C4-2B (cell line): ENCODE measurements at regions not wholly inside any gene's neighbourhood (a gene's known extent, or its start where the extent isn't known, plus 50 kb on each side); places are given as distances from the start of the nearest gene placed in this dataset.

ENCODE experiments used
- H3K27ac ChIP-seq: fragments of 450-650 bp; 2 replicates; pipeline ENCODE4 v1.5.1; 2017
- ZFX ChIP-seq: fragments of 450-650 bp; IDR thresholded peaks from 2 replicates; pipeline ENCODE4 v1.6.1; 2017
- TF ChIP-seq, protein P1 (sequence below): fragments of 450-650 bp; conservative IDR thresholded peaks from 2 replicates; pipeline ENCODE4 v1.5.1; 2017; ENCODE audit warnings: mild to moderate bottlenecking

DNA sequence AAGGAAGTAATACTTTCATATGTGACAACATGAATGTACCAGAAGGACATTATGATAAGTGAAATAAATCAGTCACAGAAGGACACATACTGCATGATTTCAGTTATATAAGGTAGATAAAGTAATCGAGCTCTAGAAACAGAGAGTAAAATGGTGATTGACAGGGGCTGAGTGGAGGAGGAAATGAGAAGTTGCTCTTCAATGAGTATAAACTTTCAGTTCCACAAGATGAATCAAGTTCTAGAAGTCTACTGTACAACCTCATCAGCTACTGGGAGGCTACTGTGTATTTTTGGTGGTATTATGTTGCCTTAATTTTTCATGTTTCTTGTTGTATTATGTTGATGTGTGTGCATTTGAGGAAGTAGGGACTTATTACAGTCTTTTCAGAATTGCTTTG lies 270.9 kb upstream of the GRIA3 start:
- TF ChIP-seq, protein P1, sequence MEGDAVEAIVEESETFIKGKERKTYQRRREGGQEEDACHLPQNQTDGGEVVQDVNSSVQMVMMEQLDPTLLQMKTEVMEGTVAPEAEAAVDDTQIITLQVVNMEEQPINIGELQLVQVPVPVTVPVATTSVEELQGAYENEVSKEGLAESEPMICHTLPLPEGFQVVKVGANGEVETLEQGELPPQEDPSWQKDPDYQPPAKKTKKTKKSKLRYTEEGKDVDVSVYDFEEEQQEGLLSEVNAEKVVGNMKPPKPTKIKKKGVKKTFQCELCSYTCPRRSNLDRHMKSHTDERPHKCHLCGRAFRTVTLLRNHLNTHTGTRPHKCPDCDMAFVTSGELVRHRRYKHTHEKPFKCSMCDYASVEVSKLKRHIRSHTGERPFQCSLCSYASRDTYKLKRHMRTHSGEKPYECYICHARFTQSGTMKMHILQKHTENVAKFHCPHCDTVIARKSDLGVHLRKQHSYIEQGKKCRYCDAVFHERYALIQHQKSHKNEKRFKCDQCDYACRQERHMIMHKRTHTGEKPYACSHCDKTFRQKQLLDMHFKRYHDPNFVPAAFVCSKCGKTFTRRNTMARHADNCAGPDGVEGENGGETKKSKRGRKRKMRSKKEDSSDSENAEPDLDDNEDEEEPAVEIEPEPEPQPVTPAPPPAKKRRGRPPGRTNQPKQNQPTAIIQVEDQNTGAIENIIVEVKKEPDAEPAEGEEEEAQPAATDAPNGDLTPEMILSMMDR, result no peak
- TF ChIP-seq ZFX, result no peak

DNA sequence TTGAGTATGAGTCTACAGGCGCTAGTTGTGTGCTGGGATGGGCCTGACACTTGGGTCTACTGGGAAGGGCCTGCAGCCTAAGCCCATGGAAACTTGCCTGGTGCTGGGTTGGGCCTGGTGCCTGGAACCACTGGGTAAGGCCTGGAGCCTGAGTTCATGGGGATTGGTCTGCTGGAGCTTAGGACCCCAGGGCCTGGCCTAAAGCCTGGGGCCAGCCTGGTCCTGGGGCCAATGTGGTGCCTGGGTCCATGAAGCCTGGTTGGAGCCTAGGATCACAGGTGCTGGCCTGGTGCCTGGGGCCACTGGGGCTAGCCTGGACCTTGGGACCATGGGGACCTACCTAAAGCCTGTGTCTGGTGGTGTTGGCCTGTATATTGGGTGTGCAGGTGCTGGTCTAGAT lies 270.3 kb upstream of the GRIA3 start:
- no peak for TF ChIP-seq ZFX
- no peak overlapping the region for H3K27ac ChIP-seq

More for the DNA sequence above, 270.9 kb upstream of the GRIA3 start:
- no peak overlapping the region for H3K27ac ChIP-seq

DNA sequence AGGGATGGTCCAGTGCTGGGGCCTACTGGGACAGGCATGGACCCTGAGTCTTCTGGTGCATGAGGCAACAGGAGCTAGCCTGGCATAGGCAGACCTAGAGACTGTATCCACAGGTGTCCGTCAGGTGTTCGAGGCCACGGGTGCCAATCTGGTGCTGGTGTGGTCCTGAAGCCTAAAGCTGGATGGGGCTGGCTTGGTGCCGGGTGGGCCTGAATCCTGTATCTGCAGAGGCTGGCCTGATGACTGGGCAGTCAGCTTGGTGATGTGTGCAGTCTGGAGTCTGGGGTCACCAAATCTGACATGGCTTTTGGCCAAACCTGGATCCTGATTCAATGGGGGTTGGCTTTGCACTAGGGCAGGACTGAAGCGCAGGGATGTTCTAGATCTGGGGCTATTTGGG lies 269.8 kb upstream of the GRIA3 start:
- TF ChIP-seq ZFX, result no peak
- TF ChIP-seq, protein P1, result no peak
- H3K27ac ChIP-seq, result no peak overlapping the region

DNA sequence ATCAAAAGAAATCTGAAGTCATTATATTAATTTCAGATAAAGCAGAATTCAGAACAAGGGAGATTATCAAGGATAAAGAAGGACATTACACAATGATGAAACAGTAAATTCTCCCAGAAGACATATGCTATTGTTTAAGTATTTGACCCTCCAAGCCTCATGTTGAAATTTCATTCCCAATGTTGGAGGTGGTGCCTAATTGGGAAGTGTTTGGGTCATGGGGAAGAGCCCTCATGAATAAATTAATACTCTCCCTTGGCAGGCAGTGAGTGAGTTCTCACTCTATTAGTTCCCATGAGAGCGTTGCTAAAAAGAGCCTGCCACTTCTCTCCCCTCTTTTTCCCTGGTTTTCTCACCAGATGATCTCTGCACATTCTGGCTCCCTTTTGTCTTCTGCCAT lies 249.9 kb upstream of the GRIA3 start:
- TF ChIP-seq, protein P1, result no peak
- no peak for TF ChIP-seq ZFX

DNA sequence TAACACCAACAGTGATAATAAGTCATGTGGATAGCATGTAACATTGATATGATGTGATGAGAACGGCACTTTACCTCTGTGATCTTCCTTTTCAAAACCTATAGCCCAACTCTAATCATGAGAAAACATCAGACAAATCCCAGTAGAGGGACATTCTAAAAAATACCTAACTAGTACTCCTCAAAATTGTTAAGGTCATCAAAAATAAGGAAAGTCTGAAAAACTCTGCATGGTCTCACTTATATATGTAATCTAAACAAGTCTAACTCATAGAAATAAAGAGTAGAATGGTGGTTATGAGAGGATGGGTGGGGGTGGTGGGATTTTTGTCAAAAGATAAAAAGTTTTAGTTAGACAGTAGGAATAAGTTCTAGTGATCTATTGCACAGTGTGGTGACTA lies 243.9 kb upstream of the GRIA3 start:
- no peak for TF ChIP-seq ZFX
- TF ChIP-seq, protein P1, result no peak
- no peak overlapping the region for H3K27ac ChIP-seq

More for the DNA sequence above, 249.9 kb upstream of the GRIA3 start:
- no peak overlapping the region for H3K27ac ChIP-seq

DNA sequence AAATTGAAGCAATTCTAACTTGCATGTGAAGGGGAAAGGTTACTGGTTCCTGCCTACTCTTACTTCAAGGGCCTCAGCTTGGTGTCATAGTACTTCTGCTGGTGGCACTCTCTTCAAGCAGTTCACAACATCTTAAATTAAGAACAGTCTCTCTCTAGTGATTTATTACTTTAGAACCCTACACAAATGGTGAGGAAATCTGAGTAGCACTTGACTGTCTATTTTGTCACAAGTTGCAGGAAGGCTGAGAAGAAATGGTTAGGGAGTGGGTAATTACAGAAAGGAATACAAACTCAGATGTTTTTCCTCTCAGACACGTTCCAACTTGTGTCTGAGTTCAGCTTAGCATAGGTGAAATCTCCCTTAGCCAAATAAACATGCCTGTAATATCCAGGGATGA lies 242.3 kb upstream of the GRIA3 start:
- no peak overlapping the region for H3K27ac ChIP-seq
- TF ChIP-seq, protein P1, result no peak
- no peak for TF ChIP-seq ZFX

DNA sequence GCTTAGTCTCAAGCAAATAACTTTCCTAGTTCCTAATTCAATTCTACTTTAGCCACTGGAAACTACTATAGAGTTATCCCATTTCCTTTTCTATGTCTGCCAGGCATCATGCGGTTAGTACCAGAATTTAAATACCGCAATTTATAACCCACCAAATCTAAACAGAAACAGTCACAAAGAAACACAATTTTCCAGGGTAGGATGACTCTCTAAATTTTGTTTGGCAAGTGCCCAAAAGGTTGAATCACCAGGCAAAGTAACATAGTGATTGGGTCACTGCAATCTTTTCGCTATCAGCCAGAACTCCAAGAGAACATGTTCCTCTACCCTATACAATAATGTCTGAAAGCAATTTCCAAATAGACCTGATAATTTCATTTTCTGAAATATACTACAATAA lies 240.2 kb upstream of the GRIA3 start:
- no peak overlapping the region for H3K27ac ChIP-seq
- TF ChIP-seq ZFX, result no peak

DNA sequence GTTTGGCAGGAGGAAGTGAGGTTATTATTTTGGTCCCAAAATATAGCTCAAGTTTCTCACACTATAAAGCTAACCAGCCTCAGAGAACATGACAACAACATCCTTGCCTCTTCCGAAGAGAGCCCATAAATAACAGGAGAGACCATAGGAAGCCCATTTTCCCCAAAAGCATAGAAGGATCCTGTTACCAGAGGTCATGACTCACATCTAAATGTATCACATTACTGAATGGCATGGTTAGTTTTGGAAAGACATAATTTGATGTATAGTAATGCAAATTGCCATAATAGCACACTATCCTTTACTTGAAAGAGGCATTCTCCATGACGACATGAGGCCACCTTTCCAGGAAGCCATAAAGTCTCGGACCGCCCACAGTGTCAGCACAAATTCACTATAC lies 238.8 kb upstream of the GRIA3 start:
- TF ChIP-seq, protein P1, result no peak
- TF ChIP-seq ZFX, result no peak
- H3K27ac ChIP-seq, result no peak overlapping the region

DNA sequence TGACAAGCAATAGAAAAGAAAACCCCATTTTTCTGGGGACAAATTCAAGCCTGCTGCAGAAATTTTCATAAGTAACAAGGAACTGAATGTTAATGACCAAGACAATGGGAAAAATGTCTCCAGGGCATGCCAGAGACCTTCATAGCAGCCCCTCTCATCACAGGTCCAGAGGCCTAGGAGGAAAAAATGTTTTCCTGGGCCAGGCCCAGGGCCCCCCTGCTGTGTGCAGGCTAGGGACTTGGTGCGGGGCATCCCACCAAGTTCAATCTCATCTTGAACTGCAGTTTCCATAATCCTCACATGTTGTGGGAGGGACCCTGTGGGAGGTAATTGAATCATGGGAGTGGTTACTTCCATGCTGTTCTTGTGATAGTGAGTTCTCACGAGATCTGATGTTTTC lies 211.5 kb upstream of the GRIA3 start:
- no peak overlapping the region for H3K27ac ChIP-seq
- TF ChIP-seq ZFX, result no peak
- TF ChIP-seq, protein P1, result no peak
